GM12864 (cell line): ENCODE measurements at regions not wholly inside any gene's neighbourhood (a gene's known extent, or its start where the extent isn't known, plus 50 kb on each side); places are given as distances from the start of the nearest gene placed in this dataset.
"Not testable (repeated sequence)": the region's sequence is repeated elsewhere in the genome, so short reads cannot be mapped to it uniquely, and the experiment has no call there.

Experiments used
- DNase-seq: peaks from one replicate; pipeline ENCODE4 v3.0.0-alpha.2; 2011; ENCODE audit warnings: low read depth
- H3K4me3 ChIP-seq: 2 replicates; pipeline ENCODE4 v1.5.1; 2011; ENCODE audit warnings: mild to moderate bottlenecking, low read depth, low read length, control low read depth
- TF ChIP-seq, protein P1 (sequence below): IDR thresholded peaks from 2 replicates; pipeline ENCODE4 v1.5.1; 2011; ENCODE audit warnings: low read depth, mild to moderate bottlenecking, moderate library complexity, low read length, control low read depth, inconsistent platforms; ENCODE audit errors: missing control alignments

DNA sequence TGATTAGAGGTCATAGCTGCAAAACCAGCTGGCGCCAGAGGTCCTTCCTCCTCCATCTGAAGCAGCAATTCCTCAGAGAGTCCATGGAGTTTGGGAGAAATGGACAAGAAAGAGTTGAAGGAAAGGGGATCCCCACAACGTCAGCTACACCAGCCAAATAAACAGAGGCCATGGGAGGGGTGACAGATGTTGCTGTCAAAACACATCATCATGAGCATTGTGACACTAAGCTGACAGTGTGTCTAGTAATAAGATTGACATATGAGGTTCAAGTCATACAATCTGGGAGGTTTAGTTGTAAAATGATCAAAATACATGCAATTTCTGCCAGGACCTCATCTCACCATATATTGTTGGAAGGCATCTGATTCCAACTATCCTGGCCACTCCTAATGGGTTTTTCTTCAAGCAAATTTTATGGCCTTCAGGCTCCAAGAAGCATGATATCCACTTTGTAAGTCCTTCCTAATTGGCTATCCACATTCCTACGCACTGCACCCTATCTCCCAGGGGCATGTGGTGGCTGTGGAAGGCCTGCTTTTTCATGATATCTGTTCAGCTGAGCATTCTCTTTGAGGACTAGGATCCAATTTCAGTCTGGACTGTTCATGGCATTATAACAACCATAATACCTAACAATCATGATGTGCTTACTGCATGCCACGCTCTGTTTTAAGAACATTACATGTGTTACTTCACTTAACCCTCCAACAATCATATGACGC, 335.0 kb upstream of the ID2 start:
- no peak for DNase-seq
- no peak overlapping the region for H3K4me3 ChIP-seq
- TF ChIP-seq, protein P1, sequence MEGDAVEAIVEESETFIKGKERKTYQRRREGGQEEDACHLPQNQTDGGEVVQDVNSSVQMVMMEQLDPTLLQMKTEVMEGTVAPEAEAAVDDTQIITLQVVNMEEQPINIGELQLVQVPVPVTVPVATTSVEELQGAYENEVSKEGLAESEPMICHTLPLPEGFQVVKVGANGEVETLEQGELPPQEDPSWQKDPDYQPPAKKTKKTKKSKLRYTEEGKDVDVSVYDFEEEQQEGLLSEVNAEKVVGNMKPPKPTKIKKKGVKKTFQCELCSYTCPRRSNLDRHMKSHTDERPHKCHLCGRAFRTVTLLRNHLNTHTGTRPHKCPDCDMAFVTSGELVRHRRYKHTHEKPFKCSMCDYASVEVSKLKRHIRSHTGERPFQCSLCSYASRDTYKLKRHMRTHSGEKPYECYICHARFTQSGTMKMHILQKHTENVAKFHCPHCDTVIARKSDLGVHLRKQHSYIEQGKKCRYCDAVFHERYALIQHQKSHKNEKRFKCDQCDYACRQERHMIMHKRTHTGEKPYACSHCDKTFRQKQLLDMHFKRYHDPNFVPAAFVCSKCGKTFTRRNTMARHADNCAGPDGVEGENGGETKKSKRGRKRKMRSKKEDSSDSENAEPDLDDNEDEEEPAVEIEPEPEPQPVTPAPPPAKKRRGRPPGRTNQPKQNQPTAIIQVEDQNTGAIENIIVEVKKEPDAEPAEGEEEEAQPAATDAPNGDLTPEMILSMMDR: no peak

DNA sequence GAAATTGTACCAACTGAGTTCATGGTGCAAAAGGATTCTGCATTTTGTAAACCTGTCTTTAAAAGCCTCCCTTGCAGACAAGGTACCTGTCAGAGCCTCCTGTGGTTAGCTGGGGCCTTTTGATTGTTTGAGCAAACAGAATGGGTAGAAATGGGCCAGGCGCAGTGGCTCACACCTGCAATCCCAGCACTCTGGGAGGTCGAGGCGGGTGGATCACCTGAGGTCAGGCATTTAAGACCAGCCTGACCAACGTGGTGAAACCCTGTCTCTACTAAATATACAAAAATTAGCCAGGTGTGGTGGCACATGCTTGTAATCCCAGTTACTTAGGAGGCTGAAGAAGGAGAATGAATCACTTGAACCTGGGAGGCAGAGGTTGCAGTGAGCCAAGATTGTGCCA, 332.9 kb upstream of the ID2 start:
- not testable (repeated sequence) for H3K4me3 ChIP-seq, DNase-seq

DNA sequence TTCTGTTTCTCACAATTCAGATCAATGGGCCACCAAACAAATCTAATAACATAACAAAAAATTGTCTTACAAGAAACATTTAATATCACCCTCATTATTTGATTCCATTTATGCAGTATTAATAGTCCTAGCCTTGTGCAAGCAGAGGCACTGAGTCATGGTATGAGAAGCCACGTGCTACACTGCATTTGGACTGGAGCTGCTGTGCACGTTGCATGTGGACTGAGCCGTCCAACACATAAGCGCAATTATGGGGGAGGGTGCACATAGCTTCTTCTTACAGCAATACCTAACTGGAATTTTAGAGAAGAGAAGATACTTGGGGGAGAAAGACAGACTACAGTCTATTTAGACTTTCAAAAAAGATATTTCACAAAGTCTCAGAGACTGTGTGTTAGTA, 329.6 kb upstream of the ID2 start:
- DNase-seq: no peak
- TF ChIP-seq, protein P1: no peak

DNA sequence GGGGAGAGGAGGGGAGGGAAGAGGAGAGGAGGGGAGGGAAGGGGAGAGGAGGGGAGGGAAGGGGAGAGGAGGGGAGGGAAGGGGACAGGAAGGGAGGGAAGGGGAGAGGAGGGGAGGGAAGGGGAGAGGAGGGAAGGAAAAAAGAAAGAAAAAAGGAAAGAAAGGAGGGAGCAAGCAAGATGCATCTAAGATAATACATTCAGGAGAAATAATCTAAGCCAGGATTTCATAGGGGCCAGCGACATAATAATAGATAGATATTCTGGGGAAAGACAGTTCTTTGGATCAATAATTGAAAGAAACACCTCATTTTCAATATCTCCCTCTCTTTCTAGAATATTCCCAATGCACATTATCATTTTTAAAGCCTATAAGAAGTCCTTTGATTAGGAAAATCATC, 328.9 kb upstream of the ID2 start:
- DNase-seq: no peak
- H3K4me3 ChIP-seq: no peak overlapping the region
- TF ChIP-seq, protein P1: no peak

More for the DNA sequence above, 329.6 kb upstream of the ID2 start:
- H3K4me3 ChIP-seq: no peak overlapping the region

DNA sequence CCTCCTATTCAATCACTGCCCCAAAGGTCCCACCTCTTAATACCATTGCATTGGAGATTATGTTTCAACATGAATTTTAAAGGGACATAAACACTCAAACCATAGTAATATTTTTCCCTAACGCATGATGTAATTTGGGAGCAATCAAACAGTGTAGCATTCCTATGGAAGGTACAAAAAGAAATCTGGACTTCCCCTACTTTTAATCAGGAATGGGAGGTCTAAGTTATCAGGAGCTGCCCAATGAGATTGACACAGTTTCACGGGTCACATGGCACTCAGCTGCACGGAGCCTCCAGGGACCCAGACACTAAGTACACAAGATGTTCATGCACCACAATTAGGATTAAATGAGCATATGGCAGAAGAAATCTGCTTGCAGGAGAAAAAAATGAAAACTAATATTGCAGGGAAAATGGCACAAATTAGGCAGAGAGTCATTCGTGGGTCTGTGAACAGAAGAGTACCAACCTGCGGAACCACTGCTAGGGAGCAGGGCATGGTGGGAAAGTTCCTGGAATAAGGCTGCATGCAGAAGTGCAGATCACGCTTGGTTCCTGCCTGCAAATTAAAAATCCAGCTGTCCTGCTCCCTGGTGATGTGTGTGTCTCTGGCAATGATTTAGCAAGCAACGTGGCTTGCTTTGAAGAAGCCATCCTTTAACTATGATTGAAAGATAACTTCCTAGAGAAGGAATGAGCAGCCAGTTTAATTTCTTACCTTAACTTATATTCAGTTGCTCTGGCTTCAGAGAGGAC, 326.6 kb upstream of the ID2 start:
- H3K4me3 ChIP-seq: no peak overlapping the region
- TF ChIP-seq, protein P1: no peak
- DNase-seq: no peak

DNA sequence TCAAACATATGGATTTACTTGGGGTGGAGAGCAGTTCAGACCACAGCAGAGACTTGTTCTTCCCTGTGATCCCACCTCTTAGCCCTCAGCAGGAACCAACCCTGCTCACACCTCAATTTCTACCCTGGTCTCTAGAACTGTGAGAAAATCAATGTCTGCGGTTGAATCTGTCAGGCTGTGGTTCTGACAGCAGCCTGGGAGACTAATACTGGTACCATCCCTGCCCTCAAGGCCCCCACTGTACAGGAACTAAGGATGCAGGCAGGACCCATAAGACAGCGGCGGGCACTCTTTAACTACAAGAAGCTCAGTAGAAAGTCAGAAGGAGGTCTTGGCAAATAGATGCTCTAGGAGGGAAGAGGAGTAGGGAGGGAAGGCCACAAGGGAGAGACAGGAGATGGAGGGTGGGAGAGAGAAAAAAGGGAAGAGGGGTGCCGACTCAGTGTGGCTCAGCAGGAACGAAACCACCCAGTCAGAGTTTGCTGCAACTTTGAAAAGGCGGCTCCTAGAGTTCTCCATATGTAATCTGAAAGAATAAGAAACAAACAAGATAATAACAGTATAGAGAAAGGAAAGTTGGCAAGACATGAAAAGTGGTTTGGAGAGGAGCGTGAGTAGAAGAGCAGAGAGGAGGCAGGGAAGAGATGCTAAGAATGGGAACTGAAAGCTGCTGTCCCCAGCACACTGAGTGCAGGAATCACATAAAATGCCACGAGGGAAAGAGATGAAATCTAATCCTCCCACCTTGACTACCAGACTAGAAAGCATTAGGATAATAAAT, 323.9 kb upstream of the ID2 start:
- DNase-seq: no peak
- TF ChIP-seq, protein P1: no peak

DNA sequence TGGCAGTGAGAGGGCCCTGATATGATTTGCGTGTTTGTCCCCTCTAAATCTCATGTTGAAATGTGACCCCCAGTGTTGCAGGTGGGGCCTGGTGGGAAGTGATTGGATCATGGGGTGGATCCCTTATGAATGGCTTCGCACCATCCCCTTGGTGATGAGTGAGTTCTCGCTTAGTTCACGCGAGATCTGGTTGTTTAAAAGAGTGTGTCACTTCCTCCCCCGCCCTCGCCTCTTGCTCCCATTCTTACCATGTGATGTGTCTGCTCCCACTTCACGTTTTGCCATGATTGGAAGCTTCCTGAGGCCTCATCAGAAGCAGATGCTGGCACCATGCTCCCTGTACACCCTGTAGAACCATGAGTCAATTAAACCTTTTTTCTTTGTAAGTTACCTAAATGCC, 319.9 kb upstream of the ID2 start:
- H3K4me3 ChIP-seq: no peak overlapping the region
- DNase-seq: no peak
- TF ChIP-seq, protein P1: no peak

More for the DNA sequence above, 323.9 kb upstream of the ID2 start:
- no peak overlapping the region for H3K4me3 ChIP-seq
